ENCODE measurements at regions not wholly inside any gene's neighbourhood (a gene's known extent, or its start where the extent isn't known, plus 50 kb on each side); places are given as distances from the start of the nearest gene placed in this dataset.

GRCh38 chr12:19988459-19988873 lies 379.9 kb upstream of the PDE3A start:
- TF ChIP-seq USF2 (IDR thresholded peaks at IDR 0.05; ENCODE audit: low read depth, low read length) (no peak), POLR2A (IDR thresholded peaks at IDR 0.05; ENCODE audit: low read depth, low read length) (no peak), NFE2L2 (IDR thresholded peaks at IDR 0.05; ENCODE audit: low read depth, low read length) (no peak), RCOR1 (IDR thresholded peaks at IDR 0.05; ENCODE audit: insufficient replicate concordance, low read length) (no peak), RFX5 (IDR thresholded peaks at IDR 0.05; ENCODE audit: low read depth, low read length) (no peak), SMC3 (IDR thresholded peaks at IDR 0.05; ENCODE audit: low read depth, low read length) (no peak), RAD21 (IDR thresholded peaks at IDR 0.05; ENCODE audit: low read length) (no peak), CEBPB (IDR thresholded peaks at IDR 0.05; ENCODE audit: low read depth, low read length) (no peak), MAFK (IDR thresholded peaks at IDR 0.05; ENCODE audit: low read depth, low read length) (no peak), FOS (IDR thresholded peaks at IDR 0.05; ENCODE audit: low read depth, low read length) (no peak)
- TF ChIP-seq, protein P1, sequence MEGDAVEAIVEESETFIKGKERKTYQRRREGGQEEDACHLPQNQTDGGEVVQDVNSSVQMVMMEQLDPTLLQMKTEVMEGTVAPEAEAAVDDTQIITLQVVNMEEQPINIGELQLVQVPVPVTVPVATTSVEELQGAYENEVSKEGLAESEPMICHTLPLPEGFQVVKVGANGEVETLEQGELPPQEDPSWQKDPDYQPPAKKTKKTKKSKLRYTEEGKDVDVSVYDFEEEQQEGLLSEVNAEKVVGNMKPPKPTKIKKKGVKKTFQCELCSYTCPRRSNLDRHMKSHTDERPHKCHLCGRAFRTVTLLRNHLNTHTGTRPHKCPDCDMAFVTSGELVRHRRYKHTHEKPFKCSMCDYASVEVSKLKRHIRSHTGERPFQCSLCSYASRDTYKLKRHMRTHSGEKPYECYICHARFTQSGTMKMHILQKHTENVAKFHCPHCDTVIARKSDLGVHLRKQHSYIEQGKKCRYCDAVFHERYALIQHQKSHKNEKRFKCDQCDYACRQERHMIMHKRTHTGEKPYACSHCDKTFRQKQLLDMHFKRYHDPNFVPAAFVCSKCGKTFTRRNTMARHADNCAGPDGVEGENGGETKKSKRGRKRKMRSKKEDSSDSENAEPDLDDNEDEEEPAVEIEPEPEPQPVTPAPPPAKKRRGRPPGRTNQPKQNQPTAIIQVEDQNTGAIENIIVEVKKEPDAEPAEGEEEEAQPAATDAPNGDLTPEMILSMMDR (conservative IDR thresholded peaks at IDR 0.05; ENCODE audit: low read depth, low read length) = no peak
- TF ChIP-seq, protein P2, sequence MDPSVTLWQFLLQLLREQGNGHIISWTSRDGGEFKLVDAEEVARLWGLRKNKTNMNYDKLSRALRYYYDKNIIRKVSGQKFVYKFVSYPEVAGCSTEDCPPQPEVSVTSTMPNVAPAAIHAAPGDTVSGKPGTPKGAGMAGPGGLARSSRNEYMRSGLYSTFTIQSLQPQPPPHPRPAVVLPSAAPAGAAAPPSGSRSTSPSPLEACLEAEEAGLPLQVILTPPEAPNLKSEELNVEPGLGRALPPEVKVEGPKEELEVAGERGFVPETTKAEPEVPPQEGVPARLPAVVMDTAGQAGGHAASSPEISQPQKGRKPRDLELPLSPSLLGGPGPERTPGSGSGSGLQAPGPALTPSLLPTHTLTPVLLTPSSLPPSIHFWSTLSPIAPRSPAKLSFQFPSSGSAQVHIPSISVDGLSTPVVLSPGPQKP (IDR thresholded peaks at IDR 0.05; ENCODE audit: borderline replicate concordance, low read depth, low read length) = no peak
